ENCODE measurements at regions not wholly inside any gene's neighbourhood (a gene's known extent, or its start where the extent isn't known, plus 50 kb on each side); places are given as distances from the start of the nearest gene placed in this dataset.

GRCh38 chr21:22762463-22762862 lies 1764.3 kb downstream of the NCAM2 start:
- TF ChIP-seq CTCF (IDR thresholded peaks at IDR 0.05) (no peak), MAX (IDR thresholded peaks at IDR 0.05) (no peak), USF2 (IDR thresholded peaks at IDR 0.05) (no peak), BCL3 (IDR thresholded peaks at IDR 0.05) (no peak), NR3C1 (IDR thresholded peaks at IDR 0.05) (no peak), REST (IDR thresholded peaks at IDR 0.05) (no peak)
